WTC11 (cell line): ENCODE measurements at regions not wholly inside any gene's neighbourhood (a gene's known extent, or its start where the extent isn't known, plus 50 kb on each side); places are given as distances from the start of the nearest gene placed in this dataset.

Experiments
- ATAC-seq: fragments of 200-7000 bp; cut with Tn5 transposase; 2 replicates; pipeline ENCODE4 v1.10.0; 2021; ENCODE audit warnings: mild to moderate bottlenecking, moderate library complexity
- CTCF ChIA-PET: fragments of 300-600 bp; sonication (Branson Sonifier 250); formaldehyde crosslinking; loops from one replicate; lab custom pipeline; 2021; ENCODE audit warnings: antibody characterized with exemption; lab: Charles Lee
- POLR2A ChIA-PET: fragments of 350-600 bp; sonication (Branson Sonifier 250); formaldehyde crosslinking; loops from one replicate; lab custom pipeline; 2021; ENCODE audit warnings: antibody characterized with exemption; lab: Charles Lee
- DNase-seq: peaks from one replicate; pipeline ENCODE4 v3.0.0; 2021; ENCODE audit warnings: low spot score
- H3K27ac Mint-ChIP-seq: 2 replicates; pipeline ENCODE4 v1.8.0; 2021; ENCODE audit warnings: mixed read lengths
- H3K27me3 Mint-ChIP-seq: 2 replicates; pipeline ENCODE4 v1.8.0; 2021; ENCODE audit warnings: low read depth, mild to moderate bottlenecking, moderate library complexity, mixed read lengths
- H3K36me3 Mint-ChIP-seq: 2 replicates; pipeline ENCODE4 v1.8.0; 2021; ENCODE audit warnings: mixed read lengths
- H3K4me1 Mint-ChIP-seq: 2 replicates; pipeline ENCODE4 v1.8.0; 2022; ENCODE audit warnings: mixed read lengths
- H3K4me3 Mint-ChIP-seq: 2 replicates; pipeline ENCODE4 v1.8.0; 2021; ENCODE audit warnings: mild to moderate bottlenecking, moderate library complexity, mixed read lengths
- H3K9me3 Mint-ChIP-seq: 2 replicates; pipeline ENCODE4 v1.8.0; 2021; ENCODE audit warnings: mixed read lengths
- ATF6 ChIP-seq: sonication (generic); formaldehyde crosslinking; IDR thresholded peaks from 2 replicates; pipeline ENCODE4 v1.8.1; 2023; ENCODE audit warnings: mild to moderate bottlenecking, missing genetic modification reagents
- ERG ChIP-seq: fragments of 250-450 bp; sonication (Bioruptor Pico); IDR thresholded peaks from 2 replicates; pipeline ENCODE4 v1.8.0; 2021; ENCODE audit warnings: mild to moderate bottlenecking
- FOXJ3 ChIP-seq: sonication (generic); formaldehyde crosslinking; IDR thresholded peaks from 2 replicates; pipeline ENCODE4 v1.9.0; 2021; ENCODE audit warnings: missing genetic modification reagents, mild to moderate bottlenecking, borderline replicate concordance
- HMGA2 ChIP-seq: fragments of 250-450 bp; sonication (Bioruptor Pico); IDR thresholded peaks from 2 replicates; pipeline ENCODE4 v1.4.0; 2021; ENCODE audit warnings: mild to moderate bottlenecking, moderate library complexity
- JAZF1 ChIP-seq: fragments of 250-450 bp; sonication (Bioruptor Pico); IDR thresholded peaks from 2 replicates; pipeline ENCODE4 v1.9.0; 2021; ENCODE audit warnings: moderate library complexity, mild to moderate bottlenecking, inconsistent platforms
- PREB ChIP-seq: sonication (generic); formaldehyde crosslinking; IDR thresholded peaks from 2 replicates; pipeline ENCODE4 v1.8.1; 2022; ENCODE audit warnings: mild to moderate bottlenecking, missing genetic modification reagents, moderate library complexity, borderline replicate concordance
- PRRX2 ChIP-seq: fragments of 250-450 bp; sonication (Bioruptor Pico); IDR thresholded peaks from 2 replicates; pipeline ENCODE4 v1.8.0; 2021; ENCODE audit warnings: mild to moderate bottlenecking
- STAT6 ChIP-seq: sonication (generic); formaldehyde crosslinking; conservative IDR thresholded peaks from 2 replicates; pipeline ENCODE4 v1.8.1; 2023; ENCODE audit warnings: mild to moderate bottlenecking, low read depth, missing genetic modification reagents, moderate library complexity
- ZNF416 ChIP-seq: fragments of 250-450 bp; sonication (Bioruptor Pico); IDR thresholded peaks from 2 replicates; pipeline ENCODE4 v1.9.0; 2021; ENCODE audit warnings: mild to moderate bottlenecking, inconsistent platforms
- TF ChIP-seq, protein P1 (sequence below): sonication (generic); formaldehyde crosslinking; IDR thresholded peaks from 2 replicates; pipeline ENCODE4 v1.8.0; 2022; ENCODE audit warnings: mild to moderate bottlenecking, missing genetic modification reagents
- TF ChIP-seq, protein P2 (sequence below): fragments of 200-600 bp; IDR thresholded peaks from 2 replicates; pipeline ENCODE4 v1.8.0; 2022; ENCODE audit warnings: antibody characterized with exemption
- TF ChIP-seq, protein P3 (sequence below): sonication (generic); formaldehyde crosslinking; IDR thresholded peaks from 2 replicates; pipeline ENCODE4 v1.8.1; 2023; ENCODE audit warnings: mild to moderate bottlenecking, missing genetic modification reagents, moderate library complexity
- TF ChIP-seq, protein P4 (sequence below): sonication (generic); formaldehyde crosslinking; IDR thresholded peaks from 2 replicates; pipeline ENCODE4 v1.8.0; 2022; ENCODE audit warnings: mild to moderate bottlenecking, missing genetic modification reagents

DNA sequence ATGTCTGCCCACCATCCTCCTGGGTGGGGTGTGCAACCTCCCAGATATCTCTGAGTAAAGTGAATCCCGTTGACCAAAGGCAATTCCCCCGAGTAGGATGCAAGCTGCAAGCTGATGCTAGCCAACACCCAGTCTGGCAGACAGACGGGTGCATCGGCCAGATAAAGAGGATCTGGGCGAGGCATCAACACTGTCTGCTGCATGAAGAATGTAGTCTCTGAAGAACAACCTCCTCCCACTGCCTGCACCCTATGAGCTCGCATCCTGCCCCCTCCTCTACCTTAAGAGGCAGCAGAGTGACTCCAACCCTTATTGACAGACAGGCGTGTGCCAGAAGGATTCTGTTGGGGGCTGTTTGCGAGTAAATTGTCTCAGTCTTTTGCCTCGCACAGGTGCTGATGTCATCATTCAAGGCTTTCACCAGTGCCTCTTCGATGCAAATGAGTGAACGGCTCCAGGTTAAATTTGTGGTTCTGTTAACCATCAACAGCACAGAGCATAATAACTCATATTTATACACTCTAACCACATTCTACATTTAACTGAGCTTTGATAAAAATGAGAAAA is 546.9 kb downstream of the BCOR start:
- no peaks in the 10 kb centered on the region for H3K4me1 Mint-ChIP-seq
- H3K4me3 Mint-ChIP-seq, result no peak overlapping the region
- ChIA-PET POLR2A (no interaction called here), CTCF (no interaction called here)
- no peaks in the 10 kb centered on the region for H3K36me3 Mint-ChIP-seq
- ATAC-seq, result no peak
- peaks cover 7% of the 10 kb centered on the region for H3K27me3 Mint-ChIP-seq
- H3K27ac Mint-ChIP-seq, result no peak overlapping the region
- no peak for DNase-seq
- H3K9me3 Mint-ChIP-seq, result peaks cover 11% of the 10 kb centered on the region
- TF ChIP-seq PRRX2 (no peak), STAT6 (CRISPR knock-in tag) (no peak)
- TF ChIP-seq, protein P1, sequence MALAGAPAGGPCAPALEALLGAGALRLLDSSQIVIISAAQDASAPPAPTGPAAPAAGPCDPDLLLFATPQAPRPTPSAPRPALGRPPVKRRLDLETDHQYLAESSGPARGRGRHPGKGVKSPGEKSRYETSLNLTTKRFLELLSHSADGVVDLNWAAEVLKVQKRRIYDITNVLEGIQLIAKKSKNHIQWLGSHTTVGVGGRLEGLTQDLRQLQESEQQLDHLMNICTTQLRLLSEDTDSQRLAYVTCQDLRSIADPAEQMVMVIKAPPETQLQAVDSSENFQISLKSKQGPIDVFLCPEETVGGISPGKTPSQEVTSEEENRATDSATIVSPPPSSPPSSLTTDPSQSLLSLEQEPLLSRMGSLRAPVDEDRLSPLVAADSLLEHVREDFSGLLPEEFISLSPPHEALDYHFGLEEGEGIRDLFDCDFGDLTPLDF (CRISPR knock-in tag), result no peak

GRCh38 chrX:39551762-39552161 is 546.0 kb downstream of the BCOR start:
- ATAC-seq, result no peak
- POLR2A ChIA-PET, result no interaction called here
- peaks cover 11% of the 10 kb centered on the region for H3K9me3 Mint-ChIP-seq
- no peak for TF ChIP-seq ZNF416 (CRISPR knock-in tag)
- TF ChIP-seq, all 79 proteins: peak for 0
- Mint-ChIP-seq H3K27ac (no peak overlapping the region), H3K4me3 (no peak overlapping the region), H3K4me1 (no peaks in the 10 kb centered on the region), H3K27me3 (peaks cover 3% of the 10 kb centered on the region), H3K36me3 (no peaks in the 10 kb centered on the region)
- DNase-seq, result no peak
- CTCF ChIA-PET, result interaction anchor here (1.3 kb wide), 1 partner anchor 74 kb away, joined by 3 read pairs; no protein-coding TSS in a partner anchor

GRCh38 chrX:39555431-39555830 is 542.3 kb downstream of the BCOR start:
- Mint-ChIP-seq H3K4me1 (no peaks in the 10 kb centered on the region), H3K9me3 (peaks cover 11% of the 10 kb centered on the region), H3K4me3 (no peak overlapping the region), H3K27ac (no peak overlapping the region), H3K36me3 (no peaks in the 10 kb centered on the region), H3K27me3 (no peaks in the 10 kb centered on the region; the same call in 1 of the 2 replicates)
- CTCF ChIA-PET, result no interaction called here
- ATAC-seq (no peak), DNase-seq (no peak)
- POLR2A ChIA-PET, result no interaction called here
- no peak for TF ChIP-seq FOXJ3
- no peak for TF ChIP-seq HMGA2 (CRISPR knock-in tag)
- TF ChIP-seq, all 79 proteins: peak for 0

- Mint-ChIP-seq H3K4me1 (no peaks in the 10 kb centered on the region), H3K4me3 (no peak overlapping the region), H3K27me3 (no peaks in the 10 kb centered on the region), H3K27ac (no peak overlapping the region), H3K36me3 (no peaks in the 10 kb centered on the region), H3K9me3 (peaks cover 11% of the 10 kb centered on the region)
- ChIA-PET CTCF (no interaction called here), POLR2A (no interaction called here)
- ATAC-seq (peak; percentile 69; the same call in 1 of the 2 replicates), DNase-seq (no peak)
- TF ChIP-seq ERG (CRISPR knock-in tag), result no peak
- TF ChIP-seq, protein P2, sequence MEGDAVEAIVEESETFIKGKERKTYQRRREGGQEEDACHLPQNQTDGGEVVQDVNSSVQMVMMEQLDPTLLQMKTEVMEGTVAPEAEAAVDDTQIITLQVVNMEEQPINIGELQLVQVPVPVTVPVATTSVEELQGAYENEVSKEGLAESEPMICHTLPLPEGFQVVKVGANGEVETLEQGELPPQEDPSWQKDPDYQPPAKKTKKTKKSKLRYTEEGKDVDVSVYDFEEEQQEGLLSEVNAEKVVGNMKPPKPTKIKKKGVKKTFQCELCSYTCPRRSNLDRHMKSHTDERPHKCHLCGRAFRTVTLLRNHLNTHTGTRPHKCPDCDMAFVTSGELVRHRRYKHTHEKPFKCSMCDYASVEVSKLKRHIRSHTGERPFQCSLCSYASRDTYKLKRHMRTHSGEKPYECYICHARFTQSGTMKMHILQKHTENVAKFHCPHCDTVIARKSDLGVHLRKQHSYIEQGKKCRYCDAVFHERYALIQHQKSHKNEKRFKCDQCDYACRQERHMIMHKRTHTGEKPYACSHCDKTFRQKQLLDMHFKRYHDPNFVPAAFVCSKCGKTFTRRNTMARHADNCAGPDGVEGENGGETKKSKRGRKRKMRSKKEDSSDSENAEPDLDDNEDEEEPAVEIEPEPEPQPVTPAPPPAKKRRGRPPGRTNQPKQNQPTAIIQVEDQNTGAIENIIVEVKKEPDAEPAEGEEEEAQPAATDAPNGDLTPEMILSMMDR, result no peak
- TF ChIP-seq, protein P3, sequence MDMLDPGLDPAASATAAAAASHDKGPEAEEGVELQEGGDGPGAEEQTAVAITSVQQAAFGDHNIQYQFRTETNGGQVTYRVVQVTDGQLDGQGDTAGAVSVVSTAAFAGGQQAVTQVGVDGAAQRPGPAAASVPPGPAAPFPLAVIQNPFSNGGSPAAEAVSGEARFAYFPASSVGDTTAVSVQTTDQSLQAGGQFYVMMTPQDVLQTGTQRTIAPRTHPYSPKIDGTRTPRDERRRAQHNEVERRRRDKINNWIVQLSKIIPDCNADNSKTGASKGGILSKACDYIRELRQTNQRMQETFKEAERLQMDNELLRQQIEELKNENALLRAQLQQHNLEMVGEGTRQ, result no peak
- no peak for TF ChIP-seq ATF6 (CRISPR knock-in tag)
- TF ChIP-seq JAZF1 (CRISPR knock-in tag), result no peak
- no peak for TF ChIP-seq PREB (CRISPR knock-in tag)
- TF ChIP-seq, protein P4, sequence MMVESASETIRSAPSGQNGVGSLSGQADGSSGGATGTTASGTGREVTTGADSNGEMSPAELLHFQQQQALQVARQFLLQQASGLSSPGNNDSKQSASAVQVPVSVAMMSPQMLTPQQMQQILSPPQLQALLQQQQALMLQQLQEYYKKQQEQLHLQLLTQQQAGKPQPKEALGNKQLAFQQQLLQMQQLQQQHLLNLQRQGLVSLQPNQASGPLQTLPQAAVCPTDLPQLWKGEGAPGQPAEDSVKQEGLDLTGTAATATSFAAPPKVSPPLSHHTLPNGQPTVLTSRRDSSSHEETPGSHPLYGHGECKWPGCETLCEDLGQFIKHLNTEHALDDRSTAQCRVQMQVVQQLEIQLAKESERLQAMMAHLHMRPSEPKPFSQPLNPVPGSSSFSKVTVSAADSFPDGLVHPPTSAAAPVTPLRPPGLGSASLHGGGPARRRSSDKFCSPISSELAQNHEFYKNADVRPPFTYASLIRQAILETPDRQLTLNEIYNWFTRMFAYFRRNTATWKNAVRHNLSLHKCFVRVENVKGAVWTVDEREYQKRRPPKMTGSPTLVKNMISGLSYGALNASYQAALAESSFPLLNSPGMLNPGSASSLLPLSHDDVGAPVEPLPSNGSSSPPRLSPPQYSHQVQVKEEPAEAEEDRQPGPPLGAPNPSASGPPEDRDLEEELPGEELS, result no peak
These were observed 541.7 kb downstream of the BCOR start for GRCh38 chrX:39556056-39556455.
